GM21526 (cell line): ENCODE measurements at regions not wholly inside any gene's neighbourhood (a gene's known extent, or its start where the extent isn't known, plus 50 kb on each side); places are given as distances from the start of the nearest gene placed in this dataset.
"Not testable (repeated sequence)": the region's sequence is repeated elsewhere in the genome, so short reads cannot be mapped to it uniquely, and the experiment has no call there.

Experiments used
- ATAC-seq: cut with Tn5 transposase; IDR thresholded peaks from one replicate; pipeline ENCODE4 v1.9.1; 2021; ENCODE audit warnings: moderate library complexity; ENCODE audit not compliant: unreplicated experiment, low FRiP score

DNA sequence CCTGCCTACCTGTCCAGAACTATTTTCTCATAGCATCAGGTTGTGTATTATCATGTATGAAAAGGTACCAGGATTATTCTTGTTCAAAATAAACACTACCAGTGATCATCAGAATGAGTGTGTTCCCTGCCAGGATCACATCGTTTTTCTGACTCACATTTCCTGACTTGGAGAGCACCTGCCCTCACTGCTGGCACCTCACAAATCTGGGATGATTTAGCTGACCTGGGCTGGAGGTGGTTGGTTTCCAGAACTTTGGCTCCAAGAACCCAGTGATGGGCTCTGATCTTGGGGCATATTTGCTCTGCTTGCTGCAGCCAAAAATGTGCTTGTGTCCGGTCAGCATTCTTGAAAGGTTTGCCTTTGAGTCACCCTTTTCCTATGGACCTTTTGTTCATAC lies 836.3 kb upstream of the ACVR2A start:
- no peak for ATAC-seq

DNA sequence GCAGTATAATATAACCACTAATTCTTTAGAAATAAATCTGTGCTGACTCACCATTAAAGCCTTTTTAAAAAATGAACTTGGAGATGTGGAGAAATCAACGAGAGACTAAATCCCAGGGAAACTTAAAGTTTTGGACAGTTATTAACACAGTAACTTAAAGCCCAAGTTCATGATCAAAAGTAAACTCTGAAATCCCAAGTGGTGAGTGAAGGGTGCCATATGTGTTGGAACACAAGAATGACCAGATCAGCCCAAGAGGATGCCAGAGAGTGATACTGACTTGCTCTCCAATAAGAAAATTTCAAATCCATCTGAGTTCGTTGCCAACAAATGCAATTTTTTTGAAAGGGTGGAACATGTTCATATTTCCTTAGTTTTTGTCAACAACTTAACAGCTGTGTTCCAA lies 838.1 kb upstream of the ACVR2A start:
- ATAC-seq = no peak

DNA sequence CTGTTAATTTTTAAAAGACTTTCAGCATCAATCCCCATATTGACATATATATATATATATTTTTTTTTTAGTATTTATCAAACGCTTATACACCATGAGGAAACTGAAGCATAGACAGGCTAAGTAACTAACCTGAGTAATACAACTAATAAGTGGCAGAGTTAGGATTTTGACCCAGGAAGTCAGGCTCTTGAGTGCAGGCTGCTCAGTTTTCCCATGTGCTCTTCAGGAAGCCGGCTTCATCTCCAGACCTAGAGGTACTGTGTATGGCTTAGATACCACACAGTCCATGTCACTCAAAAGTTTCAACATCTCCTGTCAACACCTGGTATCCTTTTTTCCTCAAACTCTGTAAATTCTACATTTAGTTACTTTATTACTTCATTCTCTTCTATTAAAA lies 841.7 kb upstream of the ACVR2A start:
- ATAC-seq = no peak

DNA sequence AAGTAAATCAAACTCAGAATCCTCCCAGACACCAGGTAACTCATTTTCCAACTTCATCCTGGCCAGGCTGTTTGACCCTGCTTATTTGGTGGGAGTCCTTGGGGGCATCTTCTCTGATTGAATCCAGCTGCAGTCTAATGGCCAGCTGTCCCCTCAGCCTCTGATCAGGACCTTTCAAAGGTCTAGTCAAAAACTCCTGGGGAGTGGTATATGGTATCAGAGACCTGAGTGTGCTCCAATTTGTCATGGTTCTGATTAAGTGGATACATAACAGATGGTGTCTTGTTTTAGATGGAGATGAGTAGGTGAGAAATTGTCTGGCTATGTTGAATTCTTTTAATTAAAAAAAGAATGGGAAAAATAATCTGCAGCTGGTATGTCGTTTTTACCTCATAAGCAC lies 842.6 kb upstream of the ACVR2A start:
- no peak for ATAC-seq

DNA sequence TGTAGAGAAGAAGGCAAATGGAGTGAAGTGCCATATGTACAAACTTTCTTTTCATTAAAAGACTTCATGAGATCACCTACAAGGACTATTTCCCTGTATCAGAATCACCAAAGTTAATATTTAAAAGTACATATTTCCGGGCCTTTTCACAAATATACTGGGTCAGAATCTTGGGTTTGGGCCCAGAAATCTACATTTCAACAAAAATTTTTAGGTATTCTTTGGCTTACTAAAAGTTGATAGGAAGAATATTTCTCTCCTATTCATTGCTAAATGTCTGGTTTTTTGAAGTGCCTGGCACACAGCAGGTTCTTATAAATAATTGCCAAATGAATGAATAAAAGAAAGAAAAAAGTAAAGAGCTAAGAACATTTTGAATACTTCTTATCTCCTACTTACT lies 843.8 kb upstream of the ACVR2A start:
- no peak for ATAC-seq

DNA sequence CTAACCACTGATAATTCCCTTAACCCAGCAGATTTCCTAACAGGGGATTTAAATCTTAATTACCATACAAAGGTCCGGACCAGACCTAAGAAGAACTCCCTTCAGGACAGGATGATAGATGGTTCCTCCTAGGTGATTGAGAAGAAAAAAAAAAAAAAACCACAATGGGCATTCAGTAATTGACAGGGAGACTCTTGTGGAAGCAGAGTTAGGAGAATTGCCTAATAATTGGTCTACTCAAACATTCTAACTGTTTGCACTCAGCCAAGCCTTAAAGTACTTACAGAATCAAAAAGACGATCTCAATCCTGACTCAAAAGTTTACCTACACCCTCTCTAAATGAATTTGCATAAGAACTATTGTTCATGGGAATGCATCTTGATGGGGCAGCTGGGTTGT lies 844.7 kb upstream of the ACVR2A start:
- not testable (repeated sequence) for ATAC-seq

DNA sequence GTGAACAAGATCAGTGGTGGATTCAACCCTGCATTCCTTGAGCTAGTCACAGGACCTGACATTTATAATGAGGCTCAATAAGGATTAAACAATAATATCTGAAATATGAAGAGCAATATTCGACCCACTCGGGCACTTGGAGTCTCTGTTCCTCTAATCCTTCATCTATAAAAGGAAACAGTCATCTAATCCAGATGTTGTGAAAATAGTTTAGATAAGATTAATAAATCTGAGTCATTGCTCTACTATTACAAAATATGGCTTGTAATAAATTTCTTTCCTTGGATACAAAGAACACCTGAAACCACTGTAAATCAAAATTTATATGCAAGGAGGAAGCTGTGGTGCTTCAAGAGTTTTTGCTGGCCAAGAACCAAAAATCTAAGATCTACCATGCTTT lies 846.9 kb upstream of the ACVR2A start:
- ATAC-seq = no peak

DNA sequence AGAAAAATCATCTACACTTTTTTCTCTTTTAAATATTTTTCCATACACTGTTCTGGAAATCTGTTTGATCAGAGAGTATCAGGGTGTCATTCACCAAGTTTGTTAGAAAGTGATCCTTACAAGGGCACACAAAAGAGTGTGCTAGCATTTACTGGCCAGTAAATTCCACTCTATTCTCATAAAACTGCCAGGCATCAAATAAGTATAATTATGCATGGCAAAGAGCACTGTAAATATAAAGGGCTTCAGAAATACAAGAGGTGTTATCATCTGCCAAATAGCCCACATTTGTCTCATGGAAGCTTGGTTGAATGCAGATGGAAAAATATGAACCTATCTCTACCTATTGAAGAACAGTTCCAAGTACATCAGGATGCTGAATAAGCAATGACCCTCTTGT lies 847.3 kb upstream of the ACVR2A start:
- no peak for ATAC-seq

DNA sequence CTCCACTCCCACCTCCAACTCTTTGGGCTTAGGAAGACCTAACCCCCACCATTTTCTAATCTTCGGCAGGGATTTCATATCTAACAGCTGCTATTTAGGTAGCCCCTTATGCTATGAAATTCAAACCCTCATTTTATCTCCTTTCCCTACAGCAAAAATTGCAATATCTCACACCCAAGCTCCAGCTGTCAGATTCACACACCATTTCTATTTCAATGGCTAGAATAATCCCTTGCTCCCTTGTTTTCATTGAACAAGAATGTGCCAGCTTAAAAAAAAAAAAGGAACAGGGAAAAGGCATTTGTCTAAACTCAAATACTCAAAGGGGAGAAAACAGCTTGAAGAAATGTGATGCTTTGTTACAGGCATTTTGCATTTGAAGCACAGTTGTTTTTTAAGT lies 850.6 kb upstream of the ACVR2A start:
- no peak for ATAC-seq

DNA sequence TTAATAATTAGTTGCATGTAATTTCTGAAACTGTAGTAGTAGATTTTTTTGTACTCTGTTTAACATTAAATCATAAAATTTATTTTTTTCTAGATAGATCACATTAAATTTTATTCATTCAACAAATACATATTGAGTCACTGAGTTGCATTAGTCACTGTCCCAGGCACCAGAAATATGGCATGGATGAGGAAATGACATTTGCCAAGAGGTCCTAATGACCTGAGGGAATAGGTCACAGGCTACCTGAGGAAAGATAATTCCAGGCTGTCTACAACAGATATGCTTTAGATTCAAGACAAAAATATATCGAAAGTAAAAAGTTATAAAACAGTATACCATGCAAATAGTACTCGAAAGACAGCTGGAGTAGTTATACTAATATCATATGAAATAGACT lies 852.4 kb upstream of the ACVR2A start:
- ATAC-seq = no peak

DNA sequence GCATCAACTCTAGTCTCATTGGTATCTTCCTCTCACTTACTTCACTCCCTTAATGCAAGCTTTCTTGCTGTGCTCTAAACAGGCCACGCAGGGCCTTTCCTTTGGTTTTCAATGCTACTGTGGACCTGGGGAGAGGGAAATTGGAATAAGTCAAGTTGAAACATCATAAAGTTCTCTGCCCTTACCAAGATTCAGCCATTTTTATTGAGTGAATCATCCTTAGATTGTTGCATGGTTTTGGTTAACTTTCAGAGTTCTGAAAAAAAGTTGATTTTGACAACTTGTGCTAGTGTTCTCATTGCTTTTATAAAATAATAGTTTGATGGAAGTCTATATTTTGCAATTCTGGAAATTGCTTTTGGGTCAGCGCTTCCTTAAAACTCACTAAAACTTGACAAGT lies 852.8 kb upstream of the ACVR2A start:
- ATAC-seq = no peak

DNA sequence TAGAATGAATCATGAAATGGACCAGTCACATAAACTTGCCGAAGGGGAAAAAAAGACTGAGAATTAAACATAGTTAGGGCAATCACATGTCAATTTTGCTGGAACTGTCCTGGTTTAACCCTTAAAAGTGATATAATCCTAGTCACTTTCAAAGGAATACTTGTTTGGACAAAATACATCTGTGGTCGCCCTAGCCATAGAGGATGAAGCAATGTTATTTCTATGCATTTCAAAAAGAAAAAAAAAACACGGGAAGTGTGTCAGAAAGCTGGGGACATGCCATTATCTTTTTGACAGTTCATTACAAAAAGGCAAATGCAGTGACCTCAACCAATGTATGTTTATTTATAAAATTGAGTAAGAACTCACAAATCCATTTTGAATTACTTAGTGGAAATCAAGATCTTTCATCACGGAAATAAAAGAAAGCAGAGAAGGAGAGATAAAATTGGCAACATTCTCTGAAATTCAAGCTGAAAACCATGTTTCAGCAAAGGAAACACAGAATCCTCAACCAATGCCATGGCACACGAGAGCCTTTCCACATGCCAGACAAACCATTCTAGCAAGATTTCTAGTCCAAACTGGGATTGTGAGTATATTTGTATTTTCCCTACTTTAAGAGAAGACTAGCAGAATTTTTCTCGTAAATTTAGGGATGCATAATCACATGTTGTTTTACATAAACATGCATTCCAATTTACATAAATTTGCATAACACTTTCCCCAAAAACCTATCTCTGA lies 854.3 kb upstream of the ACVR2A start:
- no peak for ATAC-seq

DNA sequence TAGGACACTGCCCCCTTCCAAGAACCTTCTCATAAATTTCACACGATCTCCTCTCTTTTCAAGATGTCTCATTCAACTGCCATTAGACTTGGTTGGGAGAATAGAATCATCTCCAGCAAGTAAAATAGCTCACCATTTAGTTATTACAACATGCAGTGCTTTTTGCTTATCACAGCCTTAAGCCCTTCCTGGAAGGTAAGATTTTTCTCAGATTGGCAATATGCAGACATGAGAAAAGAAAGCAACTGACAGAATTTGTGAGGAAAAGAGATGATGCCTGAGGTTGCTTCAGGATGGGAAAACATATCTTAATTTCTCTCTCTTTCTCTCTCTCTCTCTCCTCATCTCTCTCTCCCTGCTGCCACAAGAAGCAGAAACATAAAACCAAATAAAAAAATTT lies 855.1 kb upstream of the ACVR2A start:
- no peak for ATAC-seq

DNA sequence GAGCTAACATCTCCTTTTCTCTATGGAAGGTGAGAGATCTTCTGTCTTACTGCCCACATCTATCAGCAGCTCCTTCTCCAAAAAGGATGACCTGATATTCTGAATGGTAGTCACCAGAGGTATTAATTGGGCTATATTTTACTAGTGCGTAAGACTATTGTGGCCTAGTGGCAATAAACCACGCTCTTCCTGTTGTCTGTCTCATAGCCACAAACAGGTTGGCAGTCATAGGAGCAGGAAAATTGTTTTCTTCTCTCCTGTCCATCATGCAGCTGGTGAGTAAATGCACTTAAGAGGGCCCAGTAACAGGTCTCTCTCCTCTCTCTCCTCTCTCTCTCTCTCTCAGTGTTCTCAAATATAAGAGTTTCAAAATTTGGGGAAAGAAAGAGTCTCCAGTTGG lies 856.8 kb upstream of the ACVR2A start:
- ATAC-seq = no peak

DNA sequence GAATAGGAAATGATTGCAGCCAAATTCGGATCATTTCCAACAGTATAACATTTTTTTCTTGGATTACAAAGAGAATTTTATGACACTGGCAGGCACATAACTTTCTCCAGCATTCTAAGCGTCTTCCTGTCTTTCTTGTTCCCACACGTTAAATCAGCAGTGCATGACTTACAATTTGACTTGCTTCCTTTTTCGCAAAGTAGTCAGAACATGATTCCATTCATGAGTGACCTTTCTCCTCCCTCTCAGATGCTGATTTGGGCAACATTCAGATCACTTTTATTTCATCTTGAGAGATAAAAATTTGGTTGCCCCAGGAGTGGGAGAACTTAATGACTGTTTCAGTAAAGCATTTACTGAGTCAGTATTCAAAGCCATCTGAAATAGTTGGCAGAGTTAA lies 858.7 kb upstream of the ACVR2A start:
- no peak for ATAC-seq

DNA sequence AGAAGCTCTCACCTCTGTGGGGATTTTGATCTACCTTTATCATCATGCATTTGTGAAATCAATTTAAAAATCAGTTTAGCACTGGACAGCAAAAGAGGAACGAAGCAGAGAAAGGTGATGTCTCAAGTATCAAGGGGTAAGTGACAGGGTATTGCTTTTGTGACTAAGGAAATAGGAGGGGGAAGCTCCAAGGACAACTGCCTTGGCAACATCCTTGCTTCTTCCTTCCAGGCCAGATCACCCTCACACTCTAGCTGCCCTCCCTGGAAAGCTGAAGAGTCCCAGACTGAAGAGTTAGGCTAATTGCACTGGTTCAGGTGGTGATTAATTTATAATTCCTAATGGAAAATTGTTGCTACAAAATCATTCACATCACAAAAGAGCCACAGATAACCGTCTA lies 859.1 kb upstream of the ACVR2A start:
- ATAC-seq = no peak

DNA sequence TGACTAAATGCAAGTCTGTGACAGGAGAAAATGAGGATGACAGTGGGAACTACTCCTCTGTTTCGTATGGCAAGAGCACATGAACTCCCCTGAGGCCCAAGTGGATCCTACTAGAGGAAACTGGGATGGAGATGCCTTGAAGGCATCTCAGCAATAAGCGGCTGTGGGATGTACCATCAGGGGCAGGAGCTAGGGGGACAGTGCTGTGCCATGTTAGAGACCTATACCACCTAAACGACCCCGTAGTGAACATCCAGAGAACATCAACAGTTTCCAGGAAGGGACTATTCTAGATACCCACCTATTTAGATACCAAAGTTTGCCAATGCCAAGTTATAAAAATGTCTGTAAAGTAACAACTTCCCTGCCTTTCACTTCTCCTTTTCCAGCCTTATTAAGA lies 860.8 kb upstream of the ACVR2A start:
- ATAC-seq = no peak

DNA sequence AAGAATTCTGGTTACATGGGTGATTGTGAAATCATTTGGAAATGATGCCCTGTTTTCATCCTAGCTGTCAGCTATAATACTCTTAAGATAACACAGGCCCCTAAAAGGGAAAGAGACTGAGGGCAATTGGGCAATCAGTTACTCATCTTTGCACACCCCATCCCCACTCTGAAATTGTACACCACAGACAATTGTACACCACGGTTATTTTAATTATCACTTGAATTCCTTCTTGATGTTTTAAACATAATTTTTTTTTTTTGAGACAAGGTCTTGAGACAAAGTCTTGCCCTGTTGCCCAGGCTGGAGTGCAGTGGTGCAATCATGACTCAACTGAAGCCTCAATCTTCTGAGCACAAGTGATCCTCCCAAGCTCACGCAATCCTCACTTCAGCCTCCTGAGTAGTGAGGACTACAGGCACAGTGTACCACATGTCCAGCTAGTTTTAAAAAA lies 862.4 kb upstream of the ACVR2A start:
- no peak for ATAC-seq

DNA sequence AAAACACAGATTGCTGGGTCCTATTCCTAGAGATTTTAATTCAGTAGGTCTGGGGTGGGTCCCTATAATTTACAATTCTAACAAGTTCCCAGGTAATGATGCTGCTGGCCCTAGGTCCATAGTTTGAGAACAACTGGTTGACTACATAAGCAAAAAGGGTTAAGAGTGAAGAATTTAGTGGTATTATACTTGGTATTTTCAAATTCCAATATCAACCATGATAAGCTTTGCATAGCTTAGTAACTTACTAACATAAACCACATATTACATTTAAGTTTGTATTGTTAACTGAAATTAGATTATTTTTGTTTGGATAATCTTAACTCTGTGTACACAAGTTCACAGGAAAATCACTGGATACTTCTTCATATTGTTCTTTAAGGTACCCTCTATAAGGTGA lies 862.9 kb upstream of the ACVR2A start:
- ATAC-seq = no peak

DNA sequence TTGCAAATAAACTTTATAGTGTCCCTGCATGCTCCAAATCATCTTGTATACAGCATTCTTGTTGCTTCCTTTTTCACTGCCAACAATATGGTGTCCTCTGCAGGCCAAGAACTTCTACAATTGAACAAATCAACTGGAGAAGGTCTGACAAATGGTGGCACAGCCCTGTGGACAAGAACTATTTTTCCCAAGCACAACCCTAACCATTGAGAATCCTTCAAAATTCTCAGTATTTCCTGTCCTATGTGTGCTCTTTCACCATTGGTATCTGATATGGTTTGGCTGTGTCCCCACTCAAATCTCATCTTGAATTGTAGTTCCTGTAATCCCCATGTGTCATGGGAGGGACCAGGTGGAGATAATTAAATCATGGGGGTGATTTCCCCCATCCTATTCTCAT lies 865.1 kb upstream of the ACVR2A start:
- ATAC-seq = no peak

DNA sequence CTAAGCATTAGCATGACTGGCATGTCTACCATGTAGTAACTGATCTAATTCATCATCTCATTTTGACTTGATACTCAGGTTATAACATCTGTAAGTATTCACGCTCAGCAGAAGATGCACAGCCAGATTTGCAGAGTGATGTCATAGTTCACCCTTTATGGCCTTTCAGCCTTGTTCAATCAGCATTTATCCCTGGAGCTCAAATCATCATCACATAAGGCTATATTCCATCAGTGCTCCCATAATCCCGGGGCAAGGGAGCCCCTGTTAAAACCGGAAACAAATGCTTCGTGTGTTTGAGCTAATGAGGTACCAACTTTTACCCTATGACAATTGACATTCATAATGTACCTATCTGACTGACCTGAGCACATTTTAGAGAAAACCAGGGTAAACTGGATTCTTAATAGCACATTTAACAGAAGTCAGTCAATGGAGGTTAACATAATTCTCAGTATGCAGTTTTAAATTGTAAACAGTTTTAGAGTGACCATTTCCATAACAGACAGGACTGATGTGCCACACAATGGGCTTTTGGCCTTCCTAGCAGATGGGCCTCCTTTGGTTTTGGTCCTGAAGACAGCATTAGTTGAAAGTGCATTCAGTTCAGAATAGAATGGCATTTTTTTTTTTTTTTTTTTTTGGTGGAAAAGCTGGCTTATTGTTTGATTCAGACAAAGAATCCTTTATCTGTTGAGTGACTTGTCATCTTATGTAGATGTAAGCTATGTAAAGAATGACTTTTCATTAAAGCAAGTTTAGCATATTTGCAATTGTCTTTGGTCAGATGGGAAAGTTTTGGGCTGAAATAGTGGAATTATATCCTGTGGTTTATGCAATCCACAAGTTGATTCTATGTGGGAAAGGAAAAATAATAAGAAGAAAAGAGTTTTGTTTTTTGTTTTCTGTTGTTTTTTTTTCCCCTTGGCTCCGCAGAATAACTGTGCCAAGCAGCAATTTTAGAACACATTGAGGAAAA lies 866.0 kb upstream of the ACVR2A start:
- no peak for ATAC-seq

DNA sequence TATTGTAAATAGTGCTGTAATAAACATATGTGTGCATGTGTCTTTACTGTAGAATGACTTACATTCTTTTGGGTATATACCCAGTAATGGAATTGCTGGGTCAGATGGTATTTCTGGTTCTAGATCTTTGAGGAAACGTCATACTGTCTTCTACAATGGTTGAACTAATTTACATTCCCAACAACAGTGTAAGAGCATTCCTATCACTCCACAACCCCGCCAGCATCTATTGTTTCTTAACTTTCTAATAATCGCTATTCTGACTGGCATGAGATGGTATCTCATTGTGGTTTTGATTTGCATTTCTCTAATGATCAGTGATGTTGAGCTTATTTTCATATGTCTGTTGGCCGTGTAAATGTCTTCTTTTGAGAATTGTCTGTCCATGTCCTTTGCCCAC lies 873.8 kb upstream of the ACVR2A start:
- not testable (repeated sequence) for ATAC-seq
